ACC112 (cell line): ENCODE measurements at regions not wholly inside any gene's neighbourhood (a gene's known extent, or its start where the extent isn't known, plus 50 kb on each side); places are given as distances from the start of the nearest gene placed in this dataset.

ENCODE experiments used
- H2AFZ ChIP-seq: fragments of 200-600 bp; sonication (generic); one replicate; pipeline ENCODE4 v1.6.0; 2017; ENCODE audit warnings: antibody characterized with exemption, low read length; ENCODE audit not compliant: unreplicated experiment
- H3K27ac ChIP-seq: fragments of 200-600 bp; sonication (generic); 2 replicates; pipeline ENCODE4 v1.5.1; 2014; ENCODE audit warnings: low read depth, mild to moderate bottlenecking, antibody characterized with exemption, low read length, moderate library complexity
- H3K27me3 ChIP-seq: fragments of 200-600 bp; sonication (generic); 2 replicates; pipeline ENCODE4 v1.6.1; 2014; ENCODE audit warnings: mild to moderate bottlenecking, antibody characterized with exemption, low read length, moderate library complexity, mixed read lengths; ENCODE audit not compliant: insufficient read depth
- H3K36me3 ChIP-seq: fragments of 200-600 bp; sonication (generic); 2 replicates; pipeline ENCODE4 v1.6.1; 2016; ENCODE audit warnings: mild to moderate bottlenecking, antibody characterized with exemption, low read length, moderate library complexity, mixed read lengths; ENCODE audit not compliant: insufficient read depth
- H3K4me1 ChIP-seq: fragments of 200-600 bp; sonication (generic); one replicate; pipeline ENCODE4 v1.6.1; 2016; ENCODE audit warnings: low read length, mixed read lengths; ENCODE audit not compliant: insufficient read depth, unreplicated experiment, control insufficient read depth
- H3K4me3 ChIP-seq: fragments of 200-600 bp; sonication (generic); 2 replicates; pipeline ENCODE4 v1.5.1; 2014; ENCODE audit warnings: mild to moderate bottlenecking, low read depth, low read length
- H3K79me2 ChIP-seq: fragments of 200-600 bp; sonication (generic); one replicate; pipeline ENCODE4 v1.6.0; 2016; ENCODE audit warnings: low read length; ENCODE audit not compliant: control insufficient read depth, unreplicated experiment, insufficient read depth

DNA sequence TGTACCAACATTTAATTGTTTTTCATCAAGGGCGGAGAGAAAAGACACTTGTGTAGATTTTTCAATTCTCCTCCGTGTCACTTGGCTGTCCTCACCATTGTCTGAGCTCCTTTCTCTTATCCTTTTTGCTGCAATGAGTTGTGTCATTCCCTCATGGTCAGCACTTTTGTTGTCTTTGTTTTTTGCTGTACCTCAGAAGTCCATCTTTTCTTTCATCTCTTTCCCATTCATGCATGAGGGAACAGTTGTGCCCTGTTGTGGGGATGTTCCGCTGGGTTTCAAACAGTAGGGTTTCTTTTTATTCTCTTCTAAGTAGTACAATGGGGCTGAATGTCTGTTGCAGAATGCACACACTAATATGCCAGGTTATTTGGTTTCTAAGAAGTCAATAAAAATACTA, 222.6 kb downstream of the TM9SF2 start:
- Histone ChIP-seq H3K4me3 (no peak overlapping the region), H3K4me1 (no peaks in the 10 kb centered on the region), H3K36me3 (no peaks in the 10 kb centered on the region), H3K79me2 (no peaks in the 10 kb centered on the region), H2AFZ (no peak overlapping the region), H3K27ac (no peak overlapping the region), H3K27me3 (no peaks in the 10 kb centered on the region)

DNA sequence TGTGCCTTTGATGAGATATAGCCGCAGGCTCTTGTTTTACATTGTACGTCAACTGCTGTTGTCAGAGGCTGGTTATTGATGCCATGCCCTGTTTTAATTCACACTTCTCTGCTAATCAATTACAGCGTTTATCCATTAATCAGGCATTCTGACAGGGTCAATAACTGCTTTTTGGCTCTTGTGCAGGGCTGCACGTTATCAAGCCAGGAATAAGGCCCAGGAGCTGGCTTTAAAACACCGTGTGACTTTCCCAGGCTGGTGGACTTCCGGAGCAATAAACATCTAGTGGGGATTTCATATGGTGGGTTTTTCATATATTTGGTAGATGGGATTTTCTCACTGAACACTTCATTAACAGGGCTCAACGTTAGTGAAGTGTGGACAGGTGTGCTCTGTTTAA, 221.7 kb downstream of the TM9SF2 start:
- H3K36me3 ChIP-seq: no peaks in the 10 kb centered on the region
- no peaks in the 10 kb centered on the region for H3K79me2 ChIP-seq
- no peak overlapping the region for H2AFZ ChIP-seq
- no peak overlapping the region for H3K4me3 ChIP-seq
- H3K27me3 ChIP-seq: no peaks in the 10 kb centered on the region
- no peaks in the 10 kb centered on the region for H3K4me1 ChIP-seq
- no peak overlapping the region for H3K27ac ChIP-seq

DNA sequence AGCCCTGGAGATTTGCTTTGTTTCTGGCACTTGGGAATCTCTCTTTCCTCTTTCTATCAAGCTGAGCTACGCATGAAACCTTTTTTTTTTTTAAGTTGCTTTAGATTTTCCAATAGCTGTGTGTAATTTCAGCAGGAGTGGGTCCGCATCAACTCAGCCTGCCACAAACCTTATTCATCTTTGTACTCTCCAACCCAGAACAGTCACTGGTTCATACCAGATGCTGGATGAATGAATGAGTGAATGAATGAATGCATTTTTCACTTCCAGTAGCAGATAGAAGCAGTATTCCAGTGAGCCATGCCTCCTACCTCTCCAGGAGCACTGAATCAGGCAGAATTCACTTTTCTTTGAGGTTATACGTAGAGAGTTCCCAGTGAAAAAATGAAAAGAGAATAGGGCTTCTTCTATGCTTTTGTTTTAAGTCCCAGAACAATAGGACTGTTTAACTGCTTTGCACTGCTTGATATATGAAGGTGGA, 221.1 kb downstream of the TM9SF2 start:
- H3K4me1 ChIP-seq: no peaks in the 10 kb centered on the region

DNA sequence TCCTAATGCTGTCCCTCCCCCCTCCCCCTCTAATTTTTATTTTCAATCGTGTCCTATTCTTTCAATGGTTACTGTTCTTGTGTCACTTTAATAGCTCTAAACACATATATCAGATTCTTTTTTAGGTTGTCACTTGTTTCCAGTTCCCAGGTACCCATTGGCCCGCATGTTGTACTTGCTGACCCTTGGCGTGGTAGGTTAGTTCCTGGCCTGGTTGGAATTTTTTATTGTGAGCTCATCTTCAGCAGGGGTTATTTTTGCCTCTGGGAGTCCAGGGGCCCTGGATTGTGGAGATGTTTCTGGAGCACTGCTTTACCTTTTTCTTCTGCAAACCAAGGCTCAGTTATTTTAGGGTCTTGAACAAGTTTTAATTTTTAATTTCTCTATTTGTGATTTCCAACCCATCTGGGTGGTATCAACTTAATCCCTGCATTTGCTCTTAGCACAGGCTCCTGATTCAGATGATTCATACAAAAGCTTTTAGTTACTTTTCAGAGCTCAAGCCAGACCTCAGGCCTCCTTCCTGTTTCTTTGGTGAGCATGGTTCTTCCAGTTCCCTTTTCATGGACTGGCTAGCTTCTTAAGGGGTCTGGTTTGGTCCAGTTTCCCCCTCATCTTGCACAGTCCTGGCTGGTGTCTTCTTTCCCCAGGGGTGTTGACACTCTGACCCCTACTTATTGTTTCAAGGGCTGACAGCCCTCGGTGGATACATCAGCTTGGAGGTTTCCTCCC, 220.5 kb downstream of the TM9SF2 start:
- no peaks in the 10 kb centered on the region for H3K27me3 ChIP-seq
- no peaks in the 10 kb centered on the region for H3K79me2 ChIP-seq
- no peaks in the 10 kb centered on the region for H3K36me3 ChIP-seq
- H3K27ac ChIP-seq: no peak overlapping the region
- H3K4me3 ChIP-seq: no peak overlapping the region
- no peaks in the 10 kb centered on the region for H3K4me1 ChIP-seq
- H2AFZ ChIP-seq: no peak overlapping the region

More for the DNA sequence above, 221.1 kb downstream of the TM9SF2 start:
- Histone ChIP-seq H3K36me3 (no peaks in the 10 kb centered on the region), H3K79me2 (no peaks in the 10 kb centered on the region), H3K4me3 (no peak overlapping the region), H2AFZ (no peak overlapping the region), H3K27ac (no peak overlapping the region), H3K27me3 (no peaks in the 10 kb centered on the region)

DNA sequence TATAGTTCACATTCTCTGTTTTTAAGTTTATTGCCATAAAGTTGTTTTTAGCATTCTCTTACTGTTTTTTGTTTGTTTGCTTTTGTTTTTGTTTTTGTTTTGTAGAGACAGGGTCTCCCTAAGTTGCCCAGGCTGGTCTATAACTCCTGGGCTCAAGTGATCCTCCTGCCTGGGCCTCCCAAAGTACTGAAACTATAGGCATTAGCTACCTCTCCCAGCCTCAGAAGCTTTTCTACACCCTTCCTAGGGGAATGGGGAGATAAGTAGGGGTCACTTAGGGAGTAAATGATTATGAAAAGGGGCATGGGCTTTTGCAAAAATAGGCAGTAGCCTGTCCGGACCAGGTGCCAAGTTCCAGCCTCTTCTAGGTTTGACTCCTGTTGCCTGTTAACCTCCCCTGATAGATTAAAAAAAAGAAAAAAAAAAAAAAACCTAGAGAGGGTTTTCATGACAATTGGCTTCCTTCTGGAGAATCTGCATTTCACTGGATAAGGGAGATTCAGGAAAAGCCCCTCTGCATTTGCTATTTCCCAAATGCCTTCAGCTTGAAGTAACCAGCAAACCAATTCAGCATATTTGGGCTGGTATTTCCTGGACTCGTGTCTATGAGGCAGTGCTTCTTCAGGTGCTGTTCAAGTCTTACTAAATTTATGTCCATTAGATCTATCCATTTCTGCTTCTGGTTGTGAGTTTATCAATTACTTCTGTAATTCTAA, 216.8 kb downstream of the TM9SF2 start:
- Histone ChIP-seq H3K4me3 (no peak overlapping the region), H3K27ac (no peak overlapping the region), H2AFZ (no peak overlapping the region), H3K79me2 (no peaks in the 10 kb centered on the region), H3K27me3 (no peaks in the 10 kb centered on the region), H3K36me3 (no peaks in the 10 kb centered on the region), H3K4me1 (no peaks in the 10 kb centered on the region)

DNA sequence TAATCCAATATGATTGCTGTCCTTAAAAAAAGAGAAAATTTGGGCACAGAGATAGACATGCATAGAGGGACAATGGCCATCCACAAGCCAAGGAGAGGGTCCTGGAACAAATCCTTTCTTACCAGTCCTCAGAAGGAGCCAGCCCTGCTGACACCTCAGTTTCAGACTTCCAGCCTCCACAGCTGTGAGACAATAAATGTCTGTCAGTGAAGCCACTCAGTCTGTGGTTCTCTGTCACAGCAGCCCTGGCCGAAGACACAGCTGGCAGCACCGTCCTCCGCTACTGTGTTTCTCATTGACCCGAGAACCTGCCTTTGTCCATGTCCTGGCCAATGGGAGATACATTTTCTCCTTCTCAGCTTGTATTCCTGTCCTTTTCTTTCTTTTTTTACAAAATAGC, 207.9 kb downstream of the TM9SF2 start:
- no peaks in the 10 kb centered on the region for H3K27me3 ChIP-seq
- H3K79me2 ChIP-seq: no peaks in the 10 kb centered on the region
- H3K4me3 ChIP-seq: no peak overlapping the region
- H3K27ac ChIP-seq: no peak overlapping the region
- no peaks in the 10 kb centered on the region for H3K36me3 ChIP-seq
- H3K4me1 ChIP-seq: no peaks in the 10 kb centered on the region
- H2AFZ ChIP-seq: no peak overlapping the region

DNA sequence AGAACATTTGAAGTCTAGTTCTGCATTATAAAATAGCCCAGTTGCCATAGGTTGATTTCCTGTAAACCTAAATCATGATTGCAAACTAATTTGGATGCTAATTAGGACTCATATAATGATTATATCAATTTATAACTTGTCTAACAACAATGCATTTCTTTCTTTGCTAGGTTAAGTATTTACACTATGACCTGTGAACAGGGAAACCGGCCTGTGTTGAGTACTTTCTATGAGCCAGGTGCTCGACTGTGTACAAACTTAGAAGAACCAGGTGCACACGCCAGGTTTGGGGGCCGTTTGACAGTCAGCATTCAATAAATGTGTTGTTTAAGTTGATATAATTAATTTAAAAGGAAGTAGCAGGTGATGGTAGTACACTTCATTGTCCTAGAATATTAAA, 203.1 kb downstream of the TM9SF2 start:
- H3K36me3 ChIP-seq: no peaks in the 10 kb centered on the region
- no peaks in the 10 kb centered on the region for H3K4me1 ChIP-seq
- H2AFZ ChIP-seq: no peak overlapping the region
- no peaks in the 10 kb centered on the region for H3K79me2 ChIP-seq
- no peak overlapping the region for H3K4me3 ChIP-seq
- no peaks in the 10 kb centered on the region for H3K27me3 ChIP-seq
- H3K27ac ChIP-seq: no peak overlapping the region

DNA sequence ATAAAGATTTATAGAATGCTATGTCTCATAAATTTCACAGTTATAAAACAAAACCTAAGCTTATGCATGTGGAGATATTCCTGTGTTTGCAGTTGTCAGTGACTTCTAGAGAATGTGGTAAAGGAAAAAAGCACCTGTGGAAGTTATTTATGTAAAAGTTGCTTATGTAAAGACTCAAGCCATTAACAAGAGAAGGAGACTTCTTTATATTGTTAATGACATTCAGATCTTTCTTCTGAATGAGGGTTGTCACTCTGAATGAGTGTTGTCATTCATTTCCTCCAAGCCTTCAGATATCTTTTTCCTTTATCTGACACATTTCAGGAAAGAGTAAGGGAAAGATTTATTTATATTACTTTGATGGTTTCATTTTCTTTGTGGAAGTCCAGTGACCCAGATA, 202.6 kb downstream of the TM9SF2 start:
- no peaks in the 10 kb centered on the region for H3K27me3 ChIP-seq
- no peak overlapping the region for H3K27ac ChIP-seq
- no peak overlapping the region for H3K4me3 ChIP-seq
- no peaks in the 10 kb centered on the region for H3K36me3 ChIP-seq
- H3K79me2 ChIP-seq: no peaks in the 10 kb centered on the region
- H2AFZ ChIP-seq: no peak overlapping the region
- H3K4me1 ChIP-seq: no peaks in the 10 kb centered on the region

DNA sequence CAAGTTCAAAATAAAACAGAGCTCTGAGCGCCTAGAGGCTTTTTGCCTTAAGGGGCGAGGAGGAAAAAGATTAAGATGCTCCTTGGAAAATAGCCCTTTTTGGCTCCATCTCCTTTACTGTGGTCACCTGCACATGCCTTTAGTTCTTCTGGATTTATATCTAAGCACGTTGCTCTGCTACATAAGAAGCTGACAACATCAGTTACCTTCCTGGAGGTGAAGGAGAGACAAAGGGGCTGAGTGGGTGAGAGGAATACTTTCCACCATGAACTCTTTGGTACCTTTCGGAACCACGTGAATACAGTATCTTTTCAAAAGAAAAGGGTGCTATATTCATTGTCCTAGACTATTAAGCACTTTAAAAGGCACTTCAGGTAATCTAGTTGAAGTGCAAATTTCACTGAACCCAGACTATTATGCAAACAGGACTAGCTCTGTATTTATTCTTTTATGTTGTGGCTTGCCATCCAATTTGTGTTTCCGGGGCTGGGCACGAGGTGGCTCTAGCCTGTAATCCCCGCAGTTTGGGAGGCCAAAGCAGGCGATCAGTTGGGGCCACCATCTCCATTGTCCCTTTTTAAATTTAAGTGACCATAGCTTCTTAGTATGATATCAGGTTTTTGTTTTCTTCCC, 201.5 kb downstream of the TM9SF2 start:
- no peak overlapping the region for H3K27ac ChIP-seq
- no peaks in the 10 kb centered on the region for H3K36me3 ChIP-seq
- H3K4me1 ChIP-seq: no peaks in the 10 kb centered on the region
- no peaks in the 10 kb centered on the region for H3K27me3 ChIP-seq
- H3K4me3 ChIP-seq: no peak overlapping the region
- H3K79me2 ChIP-seq: no peaks in the 10 kb centered on the region
- H2AFZ ChIP-seq: no peak overlapping the region

DNA sequence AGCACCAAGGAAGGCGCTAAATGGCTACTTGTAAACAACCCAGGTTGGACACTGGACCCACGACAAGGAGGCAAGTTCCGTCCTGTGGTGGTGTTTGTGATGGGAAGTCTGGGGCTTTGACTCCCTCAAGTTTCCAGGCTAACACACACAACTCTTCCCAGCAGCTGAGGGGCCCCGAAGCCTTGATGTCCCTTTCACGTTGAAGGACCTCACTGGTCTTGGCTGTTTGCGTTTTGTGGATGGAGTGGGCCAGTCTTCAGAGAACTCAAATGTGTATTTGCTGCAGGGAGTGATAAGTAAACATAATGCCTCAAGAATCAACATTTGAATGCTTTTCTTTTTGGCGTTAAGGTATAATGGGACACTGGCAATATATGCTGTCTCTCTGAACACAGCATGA, 199.2 kb downstream of the TM9SF2 start:
- H3K27me3 ChIP-seq: no peaks in the 10 kb centered on the region
- H2AFZ ChIP-seq: no peak overlapping the region
- H3K4me1 ChIP-seq: no peaks in the 10 kb centered on the region
- no peaks in the 10 kb centered on the region for H3K36me3 ChIP-seq
- H3K27ac ChIP-seq: no peak overlapping the region
- H3K4me3 ChIP-seq: no peak overlapping the region
- H3K79me2 ChIP-seq: no peaks in the 10 kb centered on the region

DNA sequence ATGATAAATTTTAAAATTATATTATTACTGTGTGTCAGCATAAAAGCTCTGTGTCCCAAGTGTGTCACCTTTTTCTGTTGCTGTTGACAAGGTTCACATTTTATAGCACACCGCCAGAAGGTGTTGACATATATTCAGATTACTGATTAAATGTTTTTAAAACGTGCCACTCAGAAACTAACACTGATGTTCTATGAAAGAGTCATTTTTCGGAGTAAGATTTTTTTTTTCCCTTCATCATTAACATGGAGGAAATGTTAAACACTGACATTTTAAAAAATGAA, 197.5 kb downstream of the TM9SF2 start:
- Histone ChIP-seq H3K4me3 (no peak overlapping the region), H3K27ac (no peak overlapping the region), H3K4me1 (no peaks in the 10 kb centered on the region), H3K79me2 (no peaks in the 10 kb centered on the region), H3K27me3 (no peaks in the 10 kb centered on the region), H2AFZ (no peak overlapping the region), H3K36me3 (no peaks in the 10 kb centered on the region)
